SKM-1 treated with dmso at 0.1 percent for 144 hours (cell line): ENCODE measurements at regions not wholly inside any gene's neighbourhood (a gene's known extent, or its start where the extent isn't known, plus 50 kb on each side); places are given as distances from the start of the nearest gene placed in this dataset.

Experiments used
- DNase-seq: peaks from one replicate; lab custom pipeline; 2025; ENCODE audit not compliant: unreplicated experiment; lab: John Stamatoyannopoulos, UW

DNA sequence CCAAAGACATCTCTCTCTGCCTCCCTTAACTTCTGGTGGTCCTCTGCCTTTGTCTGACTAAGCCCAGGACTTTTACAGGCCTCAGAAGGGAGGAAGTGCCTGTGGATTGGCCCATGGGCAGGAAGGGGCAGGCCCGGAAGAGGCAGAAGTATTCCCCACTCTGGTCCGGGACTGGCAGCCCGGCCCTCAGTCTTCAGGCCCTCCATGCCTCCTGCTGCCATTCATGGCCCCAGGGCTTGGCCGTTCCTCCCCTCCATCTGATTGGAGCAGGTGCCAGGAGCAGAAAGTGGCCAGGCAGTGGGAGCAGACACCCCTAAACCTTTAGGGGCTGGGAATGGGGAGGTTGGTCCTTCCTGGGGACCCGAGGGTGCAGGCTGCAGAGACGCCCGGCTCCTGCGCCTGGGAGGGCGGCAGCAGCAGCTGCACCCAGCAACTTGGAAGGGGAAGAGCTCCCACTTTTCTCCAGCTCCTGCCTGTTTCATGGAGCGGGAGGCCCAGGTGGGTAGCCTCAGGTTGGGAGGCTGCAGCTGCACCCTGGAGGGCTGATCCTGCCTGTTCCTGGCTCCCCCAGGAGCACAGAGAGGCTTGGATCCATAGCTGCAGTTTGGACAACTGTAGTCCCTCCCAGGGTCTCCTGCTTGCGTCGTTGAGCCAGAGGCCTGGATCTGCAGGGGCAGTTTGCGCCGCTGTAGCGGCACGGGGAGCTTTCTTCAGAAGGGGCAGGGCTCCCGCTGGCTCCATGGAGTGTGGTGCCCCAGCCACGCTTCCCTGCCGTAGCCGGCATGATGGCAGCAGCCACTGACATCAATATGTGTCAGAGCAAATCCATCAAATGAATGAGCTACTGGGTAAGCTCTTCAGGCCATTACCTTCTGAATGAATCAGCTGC lies 661.5 kb upstream of the NUDT12 start:
- DNase-seq, result no peak

- no peak for DNase-seq
Measured at GRCh38 chr5:104218200-104218599, 655.6 kb upstream of the NUDT12 start.

DNA sequence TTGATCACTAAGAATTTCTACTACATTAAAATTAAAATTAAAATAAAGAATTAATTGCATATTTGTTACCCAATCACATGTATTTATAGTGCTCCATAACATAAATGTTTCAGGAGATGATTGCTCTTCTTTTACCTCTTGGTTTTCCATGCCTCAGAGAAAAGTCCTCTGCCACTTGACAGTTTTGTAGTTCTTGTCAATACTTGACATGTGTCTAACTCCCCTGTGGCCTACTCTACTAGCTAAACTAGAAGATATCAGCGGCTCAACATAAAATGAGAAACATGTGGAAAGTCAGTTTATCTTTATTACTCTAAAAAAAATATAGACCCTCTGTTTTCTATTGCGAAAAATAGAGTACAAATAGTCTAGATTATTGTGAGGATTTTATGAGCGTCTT lies 650.6 kb upstream of the NUDT12 start:
- DNase-seq, result no peak

- DNase-seq, result no peak
Measured at GRCh38 chr5:104199771-104200170, 637.2 kb upstream of the NUDT12 start.

DNA sequence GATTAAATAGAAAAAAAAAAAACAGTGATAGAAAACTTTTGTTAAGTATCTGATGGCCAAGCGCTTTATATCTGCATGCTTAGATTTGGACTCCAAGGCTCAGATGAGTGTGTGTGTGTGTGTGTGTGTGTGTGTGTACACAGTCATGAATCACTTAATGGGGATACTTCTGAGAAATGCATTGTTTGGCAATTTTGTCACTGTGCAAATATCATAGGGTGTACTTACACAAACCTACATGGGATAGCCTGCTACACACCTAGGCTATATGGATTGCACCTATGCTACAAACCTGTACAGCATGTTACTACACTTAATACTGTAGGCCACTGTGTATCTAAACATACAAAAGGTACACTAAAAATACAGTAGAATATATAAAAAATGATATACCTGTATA lies 635.6 kb upstream of the NUDT12 start:
- DNase-seq, result no peak

- peak; percentile 31 for DNase-seq
Measured at GRCh38 chr5:104189909-104190308, 627.3 kb upstream of the NUDT12 start.

- DNase-seq, result no peak
Measured at GRCh38 chr5:104189031-104189430, 626.4 kb upstream of the NUDT12 start.

- no peak for DNase-seq
Measured at GRCh38 chr5:104187656-104188055, 625.1 kb upstream of the NUDT12 start.

- DNase-seq, result no peak
Measured at GRCh38 chr5:104186510-104186909, 623.9 kb upstream of the NUDT12 start.

DNA sequence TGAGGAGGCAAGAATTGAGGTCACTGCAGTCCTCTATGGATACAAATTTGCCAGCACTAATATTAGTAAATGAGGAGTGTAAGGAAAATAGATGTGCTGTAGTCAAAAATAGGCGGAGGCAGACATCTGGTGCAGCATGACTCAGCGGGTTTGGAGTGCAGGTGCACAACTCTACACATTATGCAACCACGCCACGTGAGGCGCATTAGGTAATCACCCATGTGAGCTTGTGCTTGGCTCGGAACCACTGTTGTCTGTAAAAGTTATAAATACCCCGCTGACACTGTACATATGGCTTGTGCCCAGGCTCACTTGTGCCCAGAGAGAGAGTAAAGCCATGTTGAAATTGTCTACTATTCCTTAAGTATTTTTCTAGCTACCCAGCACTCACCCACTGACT lies 623.5 kb upstream of the NUDT12 start:
- DNase-seq, result no peak

- no peak for DNase-seq
Measured at GRCh38 chr5:104184264-104184663, 621.7 kb upstream of the NUDT12 start.

DNA sequence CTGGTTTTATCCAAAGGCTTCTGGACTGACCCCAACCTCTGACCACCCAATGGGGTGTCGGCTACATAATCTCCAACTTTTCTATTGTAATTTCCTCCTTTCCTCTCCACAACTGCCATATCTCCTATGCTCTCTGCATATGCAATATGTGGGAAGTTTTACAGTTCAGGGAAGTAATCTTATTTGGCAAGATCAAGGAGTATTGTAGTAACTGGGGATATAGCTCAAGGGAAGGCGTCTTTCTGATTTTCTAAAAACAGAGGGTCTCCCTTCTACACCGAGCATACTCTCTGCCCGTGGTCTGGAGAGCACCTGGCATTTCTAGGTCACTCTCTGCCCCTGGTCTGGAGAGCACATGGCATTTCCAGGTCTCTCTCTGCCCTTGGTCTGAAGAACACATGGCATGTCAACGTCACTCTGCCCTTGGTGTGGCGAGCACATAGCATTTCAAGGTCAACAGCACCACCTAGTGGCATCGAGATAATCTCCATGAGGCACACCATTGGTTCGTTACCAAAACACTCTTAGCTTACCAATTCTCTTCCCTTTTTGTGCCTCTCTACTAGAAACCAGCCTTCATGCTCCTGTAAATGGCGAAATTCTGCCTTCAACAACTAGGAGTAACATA lies 616.4 kb upstream of the NUDT12 start:
- peak; percentile 69 for DNase-seq

DNA sequence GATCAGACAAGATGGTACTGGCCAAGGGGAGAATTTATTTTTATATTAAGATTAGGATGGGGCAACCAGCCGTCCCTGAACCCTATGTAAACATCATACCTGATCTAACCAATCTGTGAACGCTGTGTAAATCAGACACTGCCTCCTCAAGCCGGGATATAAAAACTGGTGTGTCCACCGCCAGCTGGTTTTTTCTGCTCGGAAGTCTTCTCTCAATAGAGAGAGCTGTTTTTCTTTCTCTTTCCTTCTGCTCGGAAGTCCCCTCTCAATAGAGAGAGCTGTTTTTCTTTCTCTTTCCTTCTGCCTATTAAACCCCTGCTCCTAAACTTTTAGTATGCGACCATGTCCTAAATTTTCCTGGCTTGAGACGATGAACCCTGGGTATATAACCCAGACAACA lies 615.5 kb upstream of the NUDT12 start:
- DNase-seq, result no peak

GRCh38 chr5:104177651-104178050 lies 615.1 kb upstream of the NUDT12 start:
- no peak for DNase-seq

DNA sequence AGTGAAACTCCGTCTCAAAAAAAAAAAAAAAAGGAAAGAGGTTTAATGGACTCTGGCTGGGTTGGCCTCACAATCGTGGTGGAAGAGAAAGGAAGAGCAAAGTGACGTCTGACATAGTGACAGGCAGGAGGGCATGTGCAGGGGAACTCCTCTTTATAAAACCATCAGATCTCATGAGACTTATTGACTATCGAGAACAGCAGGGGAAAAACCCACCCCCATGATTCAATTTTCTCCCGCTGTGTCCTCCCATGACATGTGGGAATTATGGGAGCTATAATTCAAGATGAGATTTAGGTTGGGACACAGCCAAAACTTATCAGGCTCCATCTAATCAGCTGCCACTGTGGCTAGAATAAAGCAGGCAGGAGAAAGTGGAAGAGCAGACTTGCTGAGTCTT lies 610.4 kb upstream of the NUDT12 start:
- no peak for DNase-seq

GRCh38 chr5:104171958-104172690 lies 609.5 kb upstream of the NUDT12 start:
- DNase-seq, result no peak

- DNase-seq, result no peak
Measured at GRCh38 chr5:104170926-104171325, 608.3 kb upstream of the NUDT12 start.

DNA sequence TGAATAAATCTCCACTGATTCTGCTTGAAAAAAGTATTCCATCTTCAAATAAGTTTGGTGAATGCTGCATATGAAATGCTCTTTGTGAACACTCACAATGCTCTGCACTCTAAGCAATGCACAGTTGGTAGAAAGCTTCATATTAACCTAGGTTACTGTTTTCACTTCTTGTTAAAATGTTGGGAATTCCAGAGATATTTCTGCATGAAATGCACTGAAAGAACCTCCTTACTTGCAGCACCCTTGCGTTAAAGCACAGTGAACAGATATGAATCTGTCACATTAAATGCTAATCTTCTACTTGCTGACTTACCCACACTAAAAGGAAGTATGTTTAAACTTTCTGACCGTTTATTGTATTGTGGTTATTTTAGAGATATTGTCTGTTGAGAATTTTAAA lies 584.1 kb upstream of the NUDT12 start:
- DNase-seq, result no peak

DNA sequence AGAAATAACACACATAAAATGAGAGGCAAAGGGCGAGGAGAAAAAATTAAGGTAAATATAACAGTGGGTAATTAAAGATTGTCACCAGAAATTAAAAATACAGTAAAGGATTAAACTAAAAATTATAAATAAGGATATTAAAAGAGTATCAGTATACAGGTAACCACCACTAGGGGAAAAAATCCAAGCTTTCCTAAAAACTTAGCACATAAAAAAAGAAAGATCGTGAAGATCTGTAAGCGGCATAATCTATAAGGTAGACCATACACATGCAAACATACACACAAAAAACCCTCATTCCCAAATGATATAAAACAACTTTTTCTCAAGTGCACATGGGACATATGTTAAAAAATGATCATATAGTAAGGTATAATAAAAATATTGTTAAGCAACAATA lies 577.3 kb upstream of the NUDT12 start:
- no peak for DNase-seq

GRCh38 chr5:104130320-104130719 lies 567.7 kb upstream of the NUDT12 start:
- DNase-seq, result no peak

GRCh38 chr5:104128348-104128747 lies 565.8 kb upstream of the NUDT12 start:
- no peak for DNase-seq

- DNase-seq, result no peak
Measured at GRCh38 chr5:104126980-104127379, 564.4 kb upstream of the NUDT12 start.
